Loucy (cell line): ENCODE measurements at regions not wholly inside any gene's neighbourhood (a gene's known extent, or its start where the extent isn't known, plus 50 kb on each side); places are given as distances from the start of the nearest gene placed in this dataset.

Source experiments
- CTCF ChIP-seq: fragments of 200-600 bp; sonication (generic); conservative IDR thresholded peaks from 2 replicates; pipeline ENCODE4 v1.5.1; 2014; ENCODE audit warnings: mild to moderate bottlenecking, antibody characterized with exemption, low read length
- EZH2phosphoT487 ChIP-seq: fragments of 200-600 bp; IDR thresholded peaks from 2 replicates; pipeline ENCODE4 v1.6.1; 2018; ENCODE audit warnings: antibody characterized with exemption, mild to moderate bottlenecking, moderate library complexity, borderline replicate concordance

DNA sequence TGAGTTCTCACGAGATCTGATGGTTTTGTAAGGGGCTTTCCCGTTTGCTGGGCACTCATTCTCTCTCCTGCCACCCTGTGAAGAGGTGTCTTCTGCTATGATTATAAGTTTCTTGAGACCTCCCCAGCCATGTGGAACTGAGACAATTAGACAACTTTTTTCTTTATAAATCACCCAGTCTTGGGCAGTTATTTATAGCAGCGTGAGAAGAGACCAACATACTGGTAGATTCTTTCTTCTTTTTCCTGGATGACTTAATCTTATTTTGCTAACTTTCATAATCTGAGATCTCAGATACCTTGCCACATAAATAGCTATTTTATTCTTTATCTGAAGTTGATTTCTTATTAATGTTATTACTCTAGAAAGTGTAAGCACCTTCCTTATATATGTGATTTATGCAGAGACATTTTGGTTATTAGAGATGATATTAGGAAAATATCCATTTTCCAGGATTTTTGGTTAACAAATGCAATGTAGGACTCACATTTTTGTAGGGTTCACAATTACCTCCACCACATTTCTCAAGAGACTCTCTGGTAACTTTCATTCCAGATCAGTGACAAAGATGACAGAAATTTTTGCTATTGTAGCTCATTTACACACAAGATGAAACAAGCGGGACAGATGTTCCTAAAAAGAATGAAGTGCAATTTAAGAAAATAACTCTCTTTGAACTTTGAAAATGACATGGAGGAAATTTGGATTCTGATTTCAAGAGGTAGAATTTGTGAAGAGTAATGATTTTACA is 97.9 kb upstream of the RND3 start:
- TF ChIP-seq CTCF (no peak), EZH2phosphoT487 (no peak)
